HCT116 (cell line): ENCODE measurements at regions not wholly inside any gene's neighbourhood (a gene's known extent, or its start where the extent isn't known, plus 50 kb on each side); places are given as distances from the start of the nearest gene placed in this dataset.

Experiments used
- ATAC-seq: fragments of 200-7000 bp; cut with Tn5 transposase; 2 replicates; pipeline ENCODE4 v1.9.1; 2020; ENCODE audit warnings: mild to moderate bottlenecking, moderate library complexity
- BruUV-seq: library from RNA; stranded (reverse); fragments of 400-500 nt; replicated peaks from 2 replicates; lab custom pipeline; 2021; lab: Mats Ljungman, UMichigan
- CTCF ChIA-PET: fragments of 300-600 bp; sonication (Branson Sonifier 250); formaldehyde crosslinking; loops from one replicate; lab custom pipeline; 2021; ENCODE audit warnings: antibody characterized with exemption; lab: Charles Lee
- POLR2A ChIA-PET: fragments of 300-600, 350-600 bp; sonication (Branson Sonifier 250); formaldehyde crosslinking; loops from one replicate; lab custom pipeline; 2021; ENCODE audit warnings: antibody characterized with exemption; lab: Charles Lee
- RAD21 ChIA-PET, 2 experiments: fragments of 300-600 bp; sonication (Branson Sonifier 250); formaldehyde crosslinking; loops; one replicate each; lab custom pipeline; 2023; ENCODE audit warnings: low total read pairs in 2 of 2; ENCODE audit not compliant: uncharacterized antibody in 2 of 2, unreplicated experiment in 2 of 2, low non-redundant PET in 1 of 2; lab: Charles Lee
- DNase-seq: peaks from one replicate; pipeline ENCODE4 v3.0.0-alpha.2; 2010; ENCODE audit warnings: low read depth, low spot score
- H2AFZ ChIP-seq: fragments of 200-600 bp; shearing (Covaris generic), sonication (generic); 2 replicates; pipeline ENCODE4 v1.6.1; 2017; ENCODE audit warnings: low read depth, mixed run types, mixed read lengths, antibody characterized with exemption, low read length; ENCODE audit not compliant: poor library complexity, severe bottlenecking
- H3K27ac ChIP-seq: 2 replicates; pipeline ENCODE4 v1.5.1; 2012; ENCODE audit warnings: low read depth, low read length
- H3K27me3 ChIP-seq: fragments of 200-600 bp; sonication (generic); 2 replicates; pipeline ENCODE4 v1.6.1; 2016; ENCODE audit warnings: mixed run types, low read length, mixed read lengths; ENCODE audit not compliant: insufficient read depth
- H3K36me3 ChIP-seq, 2 experiments: fragments of 200-500 bp in 1 of 2; fragments of 200-600 bp in 1 of 2; sonication (Bioruptor generic) in 1 of 2; sonication (generic) in 1 of 2; 2 replicates each; pipeline versions ENCODE4 v1.5.1 to v1.6.1; 2014 to 2016; ENCODE audit warnings: low read length in 2 of 2, inconsistent platforms in 1 of 2, mixed read lengths in 1 of 2, mixed run types in 1 of 2; ENCODE audit not compliant: insufficient read depth in 2 of 2, control insufficient read depth in 1 of 2
- H3K4me1 ChIP-seq, 2 experiments: fragments of 200-600 bp in 1 of 2; sonication (generic) in 1 of 2; 2 replicates each; pipeline versions ENCODE4 v1.5.1 to v1.6.1; 2012 to 2017; ENCODE audit warnings: low read length in 2 of 2, inconsistent platforms in 1 of 2, mild to moderate bottlenecking in 1 of 2, mixed read lengths in 1 of 2, mixed run types in 1 of 2, moderate library complexity in 1 of 2; ENCODE audit not compliant: insufficient read depth in 2 of 2, control insufficient read depth in 1 of 2
- H3K4me2 ChIP-seq: fragments of 200-600 bp; sonication (generic); 2 replicates; pipeline ENCODE4 v1.6.1; 2017; ENCODE audit warnings: mixed run types, low read length, mixed read lengths
- H3K4me3 ChIP-seq, 2 experiments: fragments of 200-600 bp in 1 of 2; sonication (generic) in 1 of 2; replicated peaks in 1 of 2; 2 replicates each; pipeline ENCODE4 v1.5.1; 2011 to 2016; ENCODE audit warnings: low read length in 2 of 2, control low read depth in 1 of 2, low read depth in 1 of 2, mild to moderate bottlenecking in 1 of 2, mixed read lengths in 1 of 2, mixed run types in 1 of 2
- H3K79me2 ChIP-seq: fragments of 200-600 bp; sonication (generic); 2 replicates; pipeline ENCODE4 v1.6.1; 2017; ENCODE audit warnings: mild to moderate bottlenecking, mixed run types, low read length, moderate library complexity, mixed read lengths; ENCODE audit not compliant: insufficient read depth
- H3K9ac ChIP-seq: fragments of 200-600 bp; sonication (generic); 2 replicates; pipeline ENCODE4 v1.6.1; 2016; ENCODE audit warnings: low read length, mixed read lengths
- H3K9me2 ChIP-seq: fragments of 200-600 bp; sonication (generic), shearing (Covaris generic); 2 replicates; pipeline ENCODE4 v1.6.1; 2017; ENCODE audit warnings: mixed run types, mild to moderate bottlenecking, moderate library complexity; ENCODE audit not compliant: insufficient read depth
- H3K9me3 ChIP-seq, 2 experiments: fragments of 200-500 bp in 1 of 2; fragments of 200-600 bp in 1 of 2; sonication (Bioruptor generic) in 1 of 2; sonication (generic) in 1 of 2; 2 replicates each; pipeline ENCODE4 v1.6.1; 2014 to 2017; ENCODE audit warnings: low read length in 2 of 2, mixed read lengths in 2 of 2, inconsistent platforms in 1 of 2, low read depth in 1 of 2, mild to moderate bottlenecking in 1 of 2, mixed run types in 1 of 2, moderate library complexity in 1 of 2; ENCODE audit not compliant: control insufficient read depth in 1 of 2, insufficient read depth in 1 of 2
- H4K20me1 ChIP-seq: fragments of 200-600 bp; sonication (generic), shearing (Covaris generic); 2 replicates; pipeline ENCODE4 v1.6.1; 2017; ENCODE audit warnings: mixed run types, mild to moderate bottlenecking, moderate library complexity; ENCODE audit not compliant: insufficient read depth
- ATF3 ChIP-seq: IDR thresholded peaks from 2 replicates; pipeline ENCODE4 v1.6.1; 2012
- CEBPB ChIP-seq: IDR thresholded peaks from 2 replicates; pipeline ENCODE4 v1.6.1; 2012; ENCODE audit warnings: low read depth
- EGR1 ChIP-seq: IDR thresholded peaks from 2 replicates; pipeline ENCODE4 v1.6.1; 2012; ENCODE audit warnings: low read depth
- ELF1 ChIP-seq: IDR thresholded peaks from 2 replicates; pipeline ENCODE4 v1.6.1; 2012; ENCODE audit warnings: low read depth, borderline replicate concordance
- EZH2 ChIP-seq: fragments of 200-600 bp; sonication (generic); IDR thresholded peaks from 2 replicates; pipeline ENCODE4 v1.6.1; 2017; ENCODE audit warnings: antibody characterized with exemption, mixed run types
- EZH2phosphoT487 ChIP-seq: fragments of 200-600 bp; IDR thresholded peaks from 2 replicates; pipeline ENCODE4 v1.6.1; 2018; ENCODE audit warnings: antibody characterized with exemption, borderline replicate concordance
- FOSL1 ChIP-seq: IDR thresholded peaks from 2 replicates; pipeline ENCODE4 v1.6.1; 2012; ENCODE audit warnings: low read depth
- POLR2A ChIP-seq: IDR thresholded peaks from 2 replicates; pipeline ENCODE4 v1.7.0; 2011; ENCODE audit warnings: borderline replicate concordance; ENCODE audit not compliant: insufficient read depth, insufficient read length; ENCODE audit errors: extremely low read depth
- POLR2AphosphoS5 ChIP-seq: IDR thresholded peaks from 2 replicates; pipeline ENCODE4 v1.6.1; 2011; ENCODE audit warnings: mild to moderate bottlenecking, low read depth, low read length, moderate library complexity
- SIN3A ChIP-seq: IDR thresholded peaks from 2 replicates; pipeline ENCODE4 v1.6.1; 2012; ENCODE audit warnings: low read depth
- SP1 ChIP-seq: IDR thresholded peaks from 2 replicates; pipeline ENCODE4 v1.6.1; 2012; ENCODE audit warnings: low read depth
- SRF ChIP-seq: IDR thresholded peaks from 2 replicates; pipeline ENCODE4 v1.6.1; 2012; ENCODE audit warnings: low read depth
- YY1 ChIP-seq: IDR thresholded peaks from 2 replicates; pipeline ENCODE4 v1.6.1; 2011; ENCODE audit warnings: low read length, low read depth, moderate library complexity, mild to moderate bottlenecking; ENCODE audit not compliant: insufficient replicate concordance; ENCODE audit errors: extremely low read depth
- ZFX ChIP-seq: fragments of 450-650 bp; IDR thresholded peaks from 2 replicates; pipeline ENCODE4 v1.6.1; 2017
- ZNF274 ChIP-seq: fragments of 200-500 bp; sonication (Bioruptor generic); IDR thresholded peaks from 2 replicates; pipeline ENCODE4 v1.6.1; 2014; ENCODE audit warnings: mild to moderate bottlenecking, low read depth, low read length, inconsistent platforms
- intact Hi-C: fragments of 100-400 bp; cut with micrococcal nuclease; formaldehyde crosslinking; loops from 2 replicates; pipeline ENCODE4 v1.10.0; 2022
- TF ChIP-seq, protein P1 (sequence below): IDR thresholded peaks from 2 replicates; pipeline ENCODE4 v1.6.1; 2011; ENCODE audit warnings: mild to moderate bottlenecking, low read length, moderate library complexity; ENCODE audit not compliant: insufficient replicate concordance; ENCODE audit errors: extremely low read depth
- TF ChIP-seq, protein P2 (sequence below): IDR thresholded peaks from 2 replicates; pipeline ENCODE4 v1.6.1; 2012
- TF ChIP-seq, protein P3 (sequence below), 3 experiments: fragments of 200-600 bp in 1 of 3; sonication (generic) in 1 of 3; IDR thresholded peaks in 2 of 3; conservative IDR thresholded peaks in 1 of 3; 2 replicates each; pipeline ENCODE4 v1.5.1; 2012 to 2017; ENCODE audit warnings: low read depth in 2 of 3, low read length in 2 of 3, antibody characterized with exemption in 1 of 3, borderline replicate concordance in 1 of 3, control low read depth in 1 of 3, mild to moderate bottlenecking in 1 of 3, mixed read lengths in 1 of 3, mixed run types in 1 of 3, moderate library complexity in 1 of 3; ENCODE audit not compliant: insufficient read depth in 1 of 3
- TF ChIP-seq, protein P4 (sequence below): IDR thresholded peaks from 2 replicates; pipeline ENCODE4 v1.6.1; 2012; ENCODE audit warnings: low read depth

DNA sequence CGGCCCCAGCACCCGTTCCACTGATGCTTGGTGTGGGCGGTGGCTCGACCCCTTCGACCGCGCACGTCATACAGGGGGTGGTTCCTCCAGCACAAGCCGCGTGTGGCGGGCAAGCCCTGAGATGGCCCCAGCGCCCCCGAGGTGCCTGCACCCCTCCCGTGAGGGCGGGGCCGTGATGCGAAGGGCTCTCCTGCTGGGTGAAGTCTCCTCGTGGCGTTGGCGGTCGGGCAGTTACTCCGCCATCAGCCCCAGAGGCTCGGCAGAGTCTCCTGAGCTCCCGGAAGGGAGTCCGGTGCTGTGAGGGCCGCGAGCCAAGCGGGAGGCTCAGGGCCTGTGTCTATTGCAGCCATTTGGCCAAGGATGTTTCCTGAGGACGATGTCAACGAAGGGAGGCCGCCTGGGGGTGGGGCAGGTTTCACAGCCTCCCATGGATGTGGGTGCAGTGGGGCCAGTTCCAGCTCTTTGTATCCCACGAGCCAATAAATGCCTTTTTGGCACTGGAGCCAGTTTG, 78.1 kb upstream of the GALNT9 start:
- no peak for TF ChIP-seq SIN3A
- TF ChIP-seq ELF1: no peak
- TF ChIP-seq YY1: no peak
- no peak for TF ChIP-seq EZH2
- TF ChIP-seq, protein P1, sequence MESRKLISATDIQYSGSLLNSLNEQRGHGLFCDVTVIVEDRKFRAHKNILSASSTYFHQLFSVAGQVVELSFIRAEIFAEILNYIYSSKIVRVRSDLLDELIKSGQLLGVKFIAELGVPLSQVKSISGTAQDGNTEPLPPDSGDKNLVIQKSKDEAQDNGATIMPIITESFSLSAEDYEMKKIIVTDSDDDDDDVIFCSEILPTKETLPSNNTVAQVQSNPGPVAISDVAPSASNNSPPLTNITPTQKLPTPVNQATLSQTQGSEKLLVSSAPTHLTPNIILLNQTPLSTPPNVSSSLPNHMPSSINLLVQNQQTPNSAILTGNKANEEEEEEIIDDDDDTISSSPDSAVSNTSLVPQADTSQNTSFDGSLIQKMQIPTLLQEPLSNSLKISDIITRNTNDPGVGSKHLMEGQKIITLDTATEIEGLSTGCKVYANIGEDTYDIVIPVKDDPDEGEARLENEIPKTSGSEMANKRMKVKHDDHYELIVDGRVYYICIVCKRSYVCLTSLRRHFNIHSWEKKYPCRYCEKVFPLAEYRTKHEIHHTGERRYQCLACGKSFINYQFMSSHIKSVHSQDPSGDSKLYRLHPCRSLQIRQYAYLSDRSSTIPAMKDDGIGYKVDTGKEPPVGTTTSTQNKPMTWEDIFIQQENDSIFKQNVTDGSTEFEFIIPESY: no peak
- TF ChIP-seq, protein P2, sequence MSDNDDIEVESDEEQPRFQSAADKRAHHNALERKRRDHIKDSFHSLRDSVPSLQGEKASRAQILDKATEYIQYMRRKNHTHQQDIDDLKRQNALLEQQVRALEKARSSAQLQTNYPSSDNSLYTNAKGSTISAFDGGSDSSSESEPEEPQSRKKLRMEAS: no peak
- TF ChIP-seq, protein P3, sequence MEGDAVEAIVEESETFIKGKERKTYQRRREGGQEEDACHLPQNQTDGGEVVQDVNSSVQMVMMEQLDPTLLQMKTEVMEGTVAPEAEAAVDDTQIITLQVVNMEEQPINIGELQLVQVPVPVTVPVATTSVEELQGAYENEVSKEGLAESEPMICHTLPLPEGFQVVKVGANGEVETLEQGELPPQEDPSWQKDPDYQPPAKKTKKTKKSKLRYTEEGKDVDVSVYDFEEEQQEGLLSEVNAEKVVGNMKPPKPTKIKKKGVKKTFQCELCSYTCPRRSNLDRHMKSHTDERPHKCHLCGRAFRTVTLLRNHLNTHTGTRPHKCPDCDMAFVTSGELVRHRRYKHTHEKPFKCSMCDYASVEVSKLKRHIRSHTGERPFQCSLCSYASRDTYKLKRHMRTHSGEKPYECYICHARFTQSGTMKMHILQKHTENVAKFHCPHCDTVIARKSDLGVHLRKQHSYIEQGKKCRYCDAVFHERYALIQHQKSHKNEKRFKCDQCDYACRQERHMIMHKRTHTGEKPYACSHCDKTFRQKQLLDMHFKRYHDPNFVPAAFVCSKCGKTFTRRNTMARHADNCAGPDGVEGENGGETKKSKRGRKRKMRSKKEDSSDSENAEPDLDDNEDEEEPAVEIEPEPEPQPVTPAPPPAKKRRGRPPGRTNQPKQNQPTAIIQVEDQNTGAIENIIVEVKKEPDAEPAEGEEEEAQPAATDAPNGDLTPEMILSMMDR (IDR thresholded peaks at IDR 0.05 in 2 of 3, conservative IDR thresholded peaks at IDR 0.05 in 1 of 3; ENCODE audit: borderline replicate concordance in 1 of 3, insufficient read depth in 1 of 3, low read depth in 2 of 3, low read length in 2 of 3): no peak
- TF ChIP-seq ZNF274: no peak
- TF ChIP-seq ZFX: no peak
- no peak for TF ChIP-seq POLR2A
- TF ChIP-seq POLR2AphosphoS5: no peak
- TF ChIP-seq SRF: no peak
- TF ChIP-seq EZH2phosphoT487: no peak
- no peak for TF ChIP-seq CEBPB
- TF ChIP-seq ATF3: no peak
- TF ChIP-seq FOSL1: no peak
- TF ChIP-seq EGR1: no peak
- TF ChIP-seq SP1: no peak
- TF ChIP-seq, protein P4, sequence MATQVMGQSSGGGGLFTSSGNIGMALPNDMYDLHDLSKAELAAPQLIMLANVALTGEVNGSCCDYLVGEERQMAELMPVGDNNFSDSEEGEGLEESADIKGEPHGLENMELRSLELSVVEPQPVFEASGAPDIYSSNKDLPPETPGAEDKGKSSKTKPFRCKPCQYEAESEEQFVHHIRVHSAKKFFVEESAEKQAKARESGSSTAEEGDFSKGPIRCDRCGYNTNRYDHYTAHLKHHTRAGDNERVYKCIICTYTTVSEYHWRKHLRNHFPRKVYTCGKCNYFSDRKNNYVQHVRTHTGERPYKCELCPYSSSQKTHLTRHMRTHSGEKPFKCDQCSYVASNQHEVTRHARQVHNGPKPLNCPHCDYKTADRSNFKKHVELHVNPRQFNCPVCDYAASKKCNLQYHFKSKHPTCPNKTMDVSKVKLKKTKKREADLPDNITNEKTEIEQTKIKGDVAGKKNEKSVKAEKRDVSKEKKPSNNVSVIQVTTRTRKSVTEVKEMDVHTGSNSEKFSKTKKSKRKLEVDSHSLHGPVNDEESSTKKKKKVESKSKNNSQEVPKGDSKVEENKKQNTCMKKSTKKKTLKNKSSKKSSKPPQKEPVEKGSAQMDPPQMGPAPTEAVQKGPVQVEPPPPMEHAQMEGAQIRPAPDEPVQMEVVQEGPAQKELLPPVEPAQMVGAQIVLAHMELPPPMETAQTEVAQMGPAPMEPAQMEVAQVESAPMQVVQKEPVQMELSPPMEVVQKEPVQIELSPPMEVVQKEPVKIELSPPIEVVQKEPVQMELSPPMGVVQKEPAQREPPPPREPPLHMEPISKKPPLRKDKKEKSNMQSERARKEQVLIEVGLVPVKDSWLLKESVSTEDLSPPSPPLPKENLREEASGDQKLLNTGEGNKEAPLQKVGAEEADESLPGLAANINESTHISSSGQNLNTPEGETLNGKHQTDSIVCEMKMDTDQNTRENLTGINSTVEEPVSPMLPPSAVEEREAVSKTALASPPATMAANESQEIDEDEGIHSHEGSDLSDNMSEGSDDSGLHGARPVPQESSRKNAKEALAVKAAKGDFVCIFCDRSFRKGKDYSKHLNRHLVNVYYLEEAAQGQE: no peak
- Histone ChIP-seq H3K36me3 (no peaks in the 10 kb centered on the region), H3K9me3 (no peaks in the 10 kb centered on the region), H3K4me1 (no peaks in the 10 kb centered on the region), H3K27ac (no peak overlapping the region), H2AFZ (no peak overlapping the region), H3K9ac (no peak overlapping the region), H3K4me3 (no peak overlapping the region), H3K9me2 (no peaks in the 10 kb centered on the region), H4K20me1 (no peaks in the 10 kb centered on the region), H3K79me2 (no peaks in the 10 kb centered on the region), H3K4me2 (no peak overlapping the region), H3K27me3 (no peaks in the 10 kb centered on the region)
- POLR2A ChIA-PET: no interaction called here
- intact Hi-C loops: no loop called here
- CTCF ChIA-PET: no interaction called here
- no peak for ATAC-seq
- DNase-seq: no peak
- RAD21 ChIA-PET: no interaction called here
- no TSS peak for BruUV-seq
